Fibroblast of skin of left quadriceps (primary cell): ENCODE measurements at regions not wholly inside any gene's neighbourhood (a gene's known extent, or its start where the extent isn't known, plus 50 kb on each side); places are given as distances from the start of the nearest gene placed in this dataset.
"Not testable (repeated sequence)": the region's sequence is repeated elsewhere in the genome, so short reads cannot be mapped to it uniquely, and the experiment has no call there.

ENCODE experiments used
- DNase-seq, 2 experiments: peaks; one replicate each; pipeline ENCODE4 v3.0.0-alpha.2; 2013; ENCODE audit warnings: low read depth in 2 of 2

DNA sequence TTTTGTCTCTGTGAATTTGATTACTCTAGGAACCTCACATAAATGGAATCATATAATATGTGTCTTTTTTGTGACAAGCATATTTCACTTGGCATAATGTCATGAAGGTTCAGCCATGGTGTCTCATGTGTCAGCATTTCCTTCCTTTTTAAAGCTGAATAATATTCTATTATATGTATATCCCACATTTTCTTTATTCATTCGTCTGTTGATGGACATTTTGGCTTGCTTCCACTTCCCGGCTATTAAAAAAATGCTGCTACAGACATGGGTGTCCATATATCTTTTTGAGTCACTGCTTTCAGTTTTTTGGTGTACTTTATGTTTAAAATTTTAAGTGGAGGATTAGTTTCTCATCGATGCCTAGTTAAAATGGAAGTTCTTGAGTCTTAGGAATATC is 59.8 kb upstream of the C5orf63 start:
- DNase-seq = no peak

DNA sequence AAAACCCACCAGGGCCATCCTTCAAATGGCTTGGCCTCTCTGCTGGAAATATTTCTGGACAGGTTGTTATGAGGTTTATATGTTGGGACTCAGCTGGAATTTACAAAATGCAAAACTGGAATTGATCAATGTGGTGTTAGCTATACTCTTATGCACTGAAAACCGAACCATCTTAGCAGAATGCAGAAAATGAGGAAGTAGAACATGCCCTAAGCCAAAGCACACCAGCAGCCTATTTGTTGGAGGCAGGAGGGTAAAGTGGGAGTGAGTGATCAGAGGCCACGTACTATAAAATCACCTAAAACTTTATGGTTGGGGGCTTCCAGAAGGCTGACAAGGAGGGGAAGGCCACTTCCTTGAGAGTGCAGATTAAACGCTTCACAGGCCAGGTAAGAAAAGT is 63.6 kb upstream of the C5orf63 start:
- DNase-seq = no peak

DNA sequence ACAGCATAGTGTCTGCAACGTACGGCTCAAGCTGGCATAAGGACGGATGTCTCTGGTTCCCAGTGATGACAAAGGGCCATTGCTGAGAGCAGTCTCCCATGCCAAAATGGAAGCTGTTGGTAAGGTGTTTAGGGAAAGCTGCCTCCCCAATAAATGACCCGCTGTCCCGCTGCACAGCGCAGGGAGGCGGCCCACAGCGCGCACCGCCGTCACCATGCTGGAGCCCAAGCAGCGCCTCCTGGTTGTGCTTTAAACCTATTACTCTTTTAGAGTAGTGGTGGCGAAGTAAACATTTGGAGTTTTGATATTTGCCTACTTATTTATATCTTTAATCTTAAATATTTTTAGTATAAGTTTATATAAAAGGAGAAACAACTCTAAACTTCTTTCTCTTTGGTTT is 70.4 kb upstream of the C5orf63 start:
- DNase-seq = no peak

DNA sequence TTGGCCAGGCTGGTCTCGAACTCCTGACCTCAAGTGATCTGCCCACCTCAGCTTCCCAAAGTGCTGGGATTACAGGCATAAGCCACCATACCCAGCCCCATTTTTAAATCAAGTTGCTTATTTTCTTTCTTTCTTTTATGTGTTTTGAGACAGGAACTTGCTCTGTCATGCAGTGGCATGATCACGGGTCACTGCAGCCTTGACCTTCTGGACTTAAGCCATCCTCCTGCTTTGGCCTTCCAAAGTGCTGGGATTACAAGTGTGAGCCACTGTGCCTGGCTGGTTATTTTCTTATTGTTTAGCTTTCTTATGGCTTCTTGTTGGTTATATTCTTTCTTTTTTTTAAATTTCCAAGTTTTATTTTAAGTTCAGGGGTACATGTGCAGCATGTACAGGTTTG is 79.7 kb upstream of the C5orf63 start:
- DNase-seq = no peak

DNA sequence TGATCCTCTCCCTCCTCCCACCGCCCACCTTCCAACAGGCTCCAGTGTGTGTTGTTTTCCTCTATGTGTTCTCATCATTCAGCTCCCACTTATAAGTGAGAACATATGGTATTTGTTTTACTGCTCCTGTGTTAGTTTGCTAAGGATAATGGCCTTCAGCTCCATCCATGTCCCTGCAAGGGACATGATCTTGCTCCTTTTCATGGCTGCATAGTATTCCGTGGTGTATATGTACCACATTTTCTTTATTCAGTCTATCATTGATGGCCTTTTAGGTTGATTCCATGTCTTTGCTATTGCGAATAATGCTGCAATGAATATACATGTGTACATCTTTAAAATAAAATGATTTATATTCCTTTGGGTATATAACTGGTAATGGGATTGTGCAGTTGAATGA is 80.2 kb upstream of the C5orf63 start:
- no peak for DNase-seq

DNA sequence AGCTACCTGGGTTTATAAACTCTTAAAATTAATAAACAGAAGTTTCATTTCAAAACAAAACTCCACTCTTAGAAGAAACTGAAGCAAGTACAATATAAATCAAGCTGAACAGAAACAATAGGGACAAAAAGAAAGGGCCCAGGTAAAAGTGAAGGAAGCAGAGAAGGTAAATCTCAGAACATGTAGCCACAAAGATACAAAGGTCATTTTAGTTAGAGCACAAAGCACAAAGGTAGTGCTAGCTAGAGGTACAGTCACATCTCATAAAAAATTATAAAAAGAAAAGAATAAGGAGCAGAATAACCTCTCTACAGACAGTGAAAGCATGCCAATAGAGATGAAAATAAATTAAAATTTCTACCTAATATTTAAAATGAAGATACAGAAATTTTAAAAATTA is 90.4 kb upstream of the C5orf63 start:
- DNase-seq = no peak

DNA sequence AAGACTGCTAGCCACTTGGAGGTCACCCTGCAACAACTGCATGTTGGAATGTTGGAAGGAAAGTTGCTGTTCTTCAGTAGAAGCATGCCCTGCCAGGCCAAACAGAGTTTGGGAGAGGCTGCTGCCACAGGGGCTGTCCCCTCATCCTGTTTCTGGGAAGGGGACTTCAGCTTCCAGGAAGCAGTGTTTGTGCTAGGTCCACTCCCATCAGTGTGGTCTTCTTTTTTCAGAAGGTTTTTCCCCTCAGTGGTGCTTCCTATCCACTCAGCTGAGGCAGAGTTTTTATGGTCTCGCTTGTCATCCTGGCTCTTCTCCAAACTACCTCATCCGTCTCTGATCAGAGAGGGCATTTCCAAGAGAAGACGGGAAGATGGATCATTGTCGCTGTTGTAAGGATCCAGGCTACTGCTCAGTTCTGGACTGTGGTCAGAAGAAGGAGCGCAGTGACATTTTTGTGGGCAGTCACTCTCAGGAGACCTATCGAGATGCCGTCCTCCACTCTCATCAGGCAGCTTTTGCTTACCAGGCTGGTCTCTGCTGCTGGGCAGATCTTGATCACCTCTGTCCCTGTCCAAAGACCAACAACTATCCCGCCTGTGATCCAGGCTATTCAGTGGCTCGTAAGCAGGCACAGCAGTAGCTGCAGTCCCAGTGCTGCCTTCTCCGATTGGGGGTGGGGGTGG is 97.8 kb upstream of the C5orf63 start:
- DNase-seq = no peak

DNA sequence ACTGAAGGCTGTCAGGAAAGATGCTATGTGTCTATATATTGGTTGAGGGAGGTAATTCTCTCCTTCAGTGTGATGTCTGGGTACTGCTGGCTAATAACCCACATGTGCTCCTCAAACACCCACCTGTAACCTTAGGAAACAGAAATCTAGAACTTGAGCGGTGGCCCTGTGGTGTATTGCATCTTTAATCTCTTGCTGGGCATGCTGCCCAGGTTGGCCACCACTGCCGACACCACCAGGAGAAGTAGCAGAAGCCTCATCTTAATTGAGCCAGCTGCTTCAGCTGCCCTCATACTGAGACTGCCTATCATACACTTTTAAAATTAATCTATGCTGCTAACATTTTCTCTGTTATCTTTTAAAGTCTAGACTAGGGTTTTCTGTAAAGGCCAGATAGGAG is 103.5 kb upstream of the C5orf63 start:
- no peak for DNase-seq

DNA sequence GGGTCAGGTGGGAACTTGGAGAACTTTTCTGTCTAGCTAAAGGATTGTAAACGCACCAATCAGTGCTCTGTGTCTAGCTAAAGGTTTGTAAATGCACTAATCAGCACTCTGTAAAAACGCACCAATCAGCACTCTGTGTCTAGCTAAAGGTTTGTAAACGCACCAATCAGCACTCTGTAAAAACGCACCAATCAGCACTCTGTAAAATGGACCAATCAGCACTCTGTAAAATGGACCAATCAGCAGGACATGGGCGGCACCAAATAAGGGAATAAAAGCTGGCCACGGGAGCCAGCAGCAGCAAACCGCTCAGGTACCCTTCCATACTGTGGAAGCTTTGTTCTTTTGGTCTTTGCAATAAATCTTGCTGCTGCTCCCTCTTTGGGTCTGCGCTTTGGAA is 108.0 kb upstream of the MEGF10 start:
- DNase-seq = not testable (repeated sequence)

DNA sequence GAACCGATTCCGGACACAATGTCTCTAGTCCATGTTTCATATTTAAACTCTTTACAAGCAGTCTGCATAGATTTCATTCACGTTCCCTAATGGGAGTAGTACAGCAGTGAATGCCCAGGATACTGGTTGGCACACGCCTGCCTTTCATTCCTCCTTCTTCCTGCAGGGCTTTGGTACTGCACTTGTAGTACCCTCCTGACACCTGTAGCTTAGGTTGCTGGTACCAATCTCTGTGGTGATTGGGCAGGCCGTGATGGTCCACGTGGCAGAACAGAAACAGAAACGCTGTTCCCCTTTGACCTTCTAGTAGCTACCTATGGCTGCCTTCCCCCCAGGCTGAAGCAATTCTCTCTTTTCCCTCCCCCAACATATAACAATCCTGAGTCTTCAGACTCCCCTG is 107.3 kb upstream of the MEGF10 start:
- no peak for DNase-seq

DNA sequence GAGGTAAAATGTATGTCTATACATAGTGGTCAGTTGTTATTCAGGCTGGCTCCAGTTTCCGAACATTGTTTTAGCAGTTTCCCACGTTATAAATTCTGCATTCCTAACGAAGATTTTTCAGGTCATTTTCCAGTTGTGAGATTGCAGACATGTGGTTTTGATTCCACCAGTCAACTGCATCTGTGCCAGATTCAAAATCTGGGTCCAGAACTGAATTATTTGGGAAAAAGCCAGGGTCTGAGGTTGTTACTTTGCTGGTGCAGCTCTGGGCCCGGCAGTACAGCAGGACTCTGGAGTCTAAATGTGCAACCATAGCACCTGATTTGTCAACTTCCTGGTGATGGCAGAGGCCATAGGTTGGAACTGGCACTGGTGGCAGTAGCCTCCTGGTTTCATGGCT is 105.7 kb upstream of the MEGF10 start:
- peak in 1 of 2 experiments; percentile 19 for DNase-seq

DNA sequence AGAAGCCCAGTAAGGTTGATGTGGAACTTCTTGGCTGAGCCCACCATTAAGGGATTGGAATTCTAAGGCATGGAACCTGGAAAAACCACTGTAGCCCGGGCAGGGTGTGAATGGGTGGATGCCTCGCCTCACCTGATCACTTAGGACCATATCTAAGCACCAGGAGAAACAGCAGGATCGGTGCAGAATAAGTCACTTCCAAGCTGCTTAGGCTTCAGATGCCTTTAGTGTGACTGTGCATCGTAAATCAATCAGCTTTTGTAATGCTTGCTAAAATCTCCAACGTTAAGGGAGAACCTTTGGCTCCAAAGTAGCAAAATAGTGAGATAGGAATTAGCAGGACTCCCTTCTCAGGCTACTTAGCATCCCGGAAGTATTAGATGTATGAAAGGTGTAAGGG is 103.9 kb upstream of the MEGF10 start:
- no peak for DNase-seq

DNA sequence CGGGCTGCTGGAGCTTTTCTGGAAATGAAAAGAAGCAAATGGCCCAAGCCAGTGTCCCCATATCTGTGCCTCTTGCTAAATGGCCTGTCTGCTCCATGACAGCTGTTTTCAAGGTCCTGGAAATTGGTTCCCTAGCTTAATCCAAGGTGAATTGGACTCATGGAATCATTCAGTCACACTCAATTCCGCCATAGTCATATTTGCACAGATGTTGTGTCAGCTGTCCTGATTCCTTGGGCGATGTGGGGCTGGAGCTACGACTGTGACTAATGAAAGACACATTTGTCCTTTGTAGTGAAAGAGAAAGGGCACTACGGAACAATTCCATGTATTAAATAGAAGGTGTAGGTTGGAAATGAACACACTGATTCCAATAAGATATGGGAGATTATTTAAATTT is 102.9 kb upstream of the MEGF10 start:
- no peak for DNase-seq

DNA sequence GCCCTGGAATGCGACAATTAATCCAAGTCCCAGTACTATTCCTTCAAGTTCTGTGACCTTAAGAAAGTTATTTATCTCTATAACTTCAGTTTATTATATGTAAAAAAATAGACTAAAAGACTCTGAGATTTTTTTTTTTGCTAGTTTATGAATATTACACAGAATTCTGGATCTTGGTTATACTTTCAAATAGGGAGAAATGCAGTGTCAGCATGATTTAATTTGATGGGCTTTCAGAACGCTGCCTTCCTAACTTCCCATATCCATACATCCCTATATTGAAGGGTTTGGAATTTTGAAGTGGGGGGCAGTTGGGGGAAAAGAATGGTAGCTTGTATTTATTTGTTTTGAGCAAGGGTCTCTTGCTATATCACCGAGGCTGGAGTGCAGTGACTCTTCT is 98.4 kb upstream of the MEGF10 start:
- no peak for DNase-seq

DNA sequence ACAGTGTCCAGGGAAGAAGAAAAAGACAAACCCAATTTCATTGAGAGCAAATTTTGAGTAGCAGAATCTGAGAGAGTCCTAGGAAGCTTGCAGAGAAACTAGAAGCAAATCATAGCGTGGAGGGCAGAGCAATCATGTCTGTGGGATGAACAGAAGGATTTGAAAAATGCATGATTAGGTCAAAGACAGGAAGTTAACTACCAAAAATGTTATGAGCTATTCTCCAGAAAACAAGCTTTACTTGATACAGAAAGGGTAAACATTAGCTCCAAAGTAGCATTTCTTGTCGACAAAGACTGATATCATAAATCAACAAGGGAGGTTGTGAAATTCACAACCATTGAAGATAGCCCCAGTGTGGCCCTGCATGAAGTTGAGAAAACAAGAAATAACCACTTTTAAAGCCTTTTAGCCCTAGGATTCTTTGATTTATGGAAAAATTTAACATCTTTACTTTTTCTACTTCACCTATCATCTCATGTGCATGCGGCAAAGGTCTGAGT is 97.7 kb upstream of the MEGF10 start:
- no peak for DNase-seq

DNA sequence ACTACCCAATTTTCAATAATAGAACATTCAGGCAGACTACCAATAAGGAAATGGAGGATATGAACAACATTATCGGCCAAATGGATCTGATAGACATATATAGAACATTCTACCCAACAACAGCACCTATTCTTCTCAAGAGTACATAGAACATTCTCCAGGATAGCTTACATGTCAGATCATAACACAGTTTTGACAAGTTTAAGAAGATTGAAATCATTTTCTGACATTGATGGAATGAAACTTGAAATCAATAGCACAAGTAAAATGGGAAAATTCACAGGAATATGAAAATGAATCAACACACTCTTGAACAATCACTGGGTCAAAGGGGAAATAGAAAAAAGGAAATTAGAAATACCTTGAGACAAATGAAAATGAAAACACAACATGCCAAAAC is 94.6 kb upstream of the MEGF10 start:
- DNase-seq = no peak

DNA sequence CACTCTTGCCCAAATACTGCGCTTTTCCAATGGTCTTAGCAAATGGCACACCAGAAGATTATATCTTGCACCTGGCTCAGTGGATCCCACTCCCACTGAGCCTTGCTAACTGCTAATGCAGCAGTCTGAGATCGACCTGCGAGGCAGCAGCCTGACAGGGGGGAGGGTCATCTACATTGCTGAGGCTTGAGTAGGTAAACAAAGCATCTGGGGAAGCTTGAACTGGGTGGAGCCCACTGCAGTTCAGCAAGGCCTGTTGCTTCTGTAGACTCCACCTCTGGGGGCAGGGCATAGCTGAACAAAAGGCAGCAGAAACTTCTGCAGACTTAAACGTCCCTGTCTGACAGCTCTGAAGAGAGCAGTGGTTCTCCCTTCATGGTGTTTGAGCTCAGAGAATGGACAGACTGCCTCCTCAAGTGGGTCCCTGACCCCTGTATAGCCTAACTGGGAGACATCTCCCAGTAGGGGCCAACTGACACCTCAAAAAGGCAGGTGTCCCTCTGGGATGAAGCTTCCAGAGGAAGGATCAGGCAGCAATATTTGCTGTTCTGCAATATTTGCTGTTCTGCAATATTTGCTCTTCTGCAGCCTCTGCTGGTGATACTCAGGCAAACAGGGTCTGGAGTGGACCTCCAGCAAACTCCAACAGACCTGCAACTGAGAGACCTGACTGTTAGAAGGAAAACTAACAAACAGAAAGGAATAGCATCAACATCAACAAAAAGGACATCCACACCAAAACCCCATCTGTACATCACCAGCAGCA is 93.0 kb upstream of the MEGF10 start:
- not testable (repeated sequence) for DNase-seq

DNA sequence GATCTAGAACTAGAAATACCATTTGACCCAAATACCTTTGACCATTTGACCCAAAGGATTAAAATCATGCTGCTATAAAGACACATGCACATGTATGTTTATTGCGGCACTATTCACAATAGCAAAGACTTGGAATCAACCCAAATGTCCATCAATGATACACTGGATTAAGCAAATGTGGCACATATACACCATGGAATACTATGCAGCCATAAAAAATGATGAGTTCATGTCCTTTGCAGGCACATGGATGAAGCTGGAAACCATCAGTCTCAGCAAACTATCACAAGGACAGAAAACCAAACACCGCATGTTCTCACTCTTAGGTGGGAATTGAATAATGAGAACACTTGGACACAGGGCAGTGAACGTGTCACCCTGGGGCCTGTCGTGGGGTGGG is 87.9 kb upstream of the MEGF10 start:
- not testable (repeated sequence) for DNase-seq

DNA sequence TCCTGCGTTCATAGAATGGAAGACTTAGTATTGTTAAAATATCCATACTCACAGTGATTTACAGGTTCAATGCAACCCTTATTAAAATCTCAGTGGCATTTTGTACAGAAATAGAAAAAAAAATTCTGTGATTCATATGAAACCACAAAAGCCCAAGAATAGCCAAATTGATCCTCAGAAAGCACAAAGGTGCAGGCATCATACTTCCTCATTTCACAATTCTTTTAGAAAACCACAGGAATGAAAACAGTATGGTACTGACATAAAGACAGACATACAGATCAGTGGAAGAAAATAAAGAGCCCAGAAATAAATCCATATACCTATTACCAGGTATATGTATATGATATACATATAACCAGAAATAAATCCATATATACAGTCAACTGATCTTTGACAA is 86.8 kb upstream of the MEGF10 start:
- peak; percentile 46 to 47 for DNase-seq

DNA sequence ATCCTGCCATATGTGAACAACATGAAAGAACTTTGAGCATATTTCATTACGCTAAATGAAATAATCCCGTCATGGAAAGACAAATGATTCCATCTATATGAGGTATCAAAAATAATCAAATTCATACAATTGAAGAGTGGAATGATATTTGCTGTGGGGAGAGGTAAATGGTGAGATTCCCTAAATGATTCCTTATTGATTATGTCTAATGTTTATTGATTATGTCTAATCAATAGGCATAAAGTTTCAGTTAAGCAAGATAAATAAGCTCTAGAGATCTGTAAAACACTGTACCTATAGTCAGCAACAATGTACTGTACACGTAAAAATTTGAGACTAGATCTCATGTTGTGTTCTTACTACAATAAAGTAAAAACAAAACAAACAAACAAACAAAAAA is 85.4 kb upstream of the MEGF10 start:
- no peak for DNase-seq

DNA sequence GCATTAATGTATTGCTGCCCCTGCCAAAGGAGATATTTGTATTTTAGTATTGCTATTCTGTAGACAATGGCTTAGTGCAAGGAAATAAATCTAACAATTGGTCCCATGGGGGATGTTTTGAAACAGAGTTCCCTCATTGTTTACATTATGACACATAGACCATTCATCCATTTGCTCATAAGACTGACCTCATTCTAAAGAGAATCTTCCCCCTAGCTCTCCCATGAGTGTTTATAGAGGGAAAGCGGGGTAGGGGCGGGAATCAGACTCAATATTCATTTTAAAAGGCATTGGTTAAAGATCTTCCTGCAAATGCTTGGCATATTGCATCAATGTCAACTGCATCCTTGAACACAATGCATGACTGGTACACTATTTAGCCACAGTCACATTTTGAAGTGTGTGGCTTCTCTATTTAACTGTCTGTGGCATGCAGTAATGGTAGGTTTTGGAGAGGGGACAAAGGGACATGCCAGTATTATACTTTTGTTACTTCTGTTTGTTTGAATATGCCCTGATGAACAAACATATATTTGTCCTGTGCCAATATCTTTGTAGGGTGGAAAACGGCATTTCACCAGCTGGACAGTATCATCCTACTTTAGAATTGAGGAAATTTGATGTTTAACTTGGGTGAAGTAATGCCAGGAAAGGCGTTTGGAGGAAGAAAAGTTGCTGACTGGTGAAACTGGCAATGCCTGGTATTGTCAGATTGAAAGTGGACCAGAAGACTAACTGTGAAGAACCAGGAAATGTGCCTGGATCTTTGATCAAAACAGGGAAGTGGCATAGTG is 84.1 kb upstream of the MEGF10 start:
- peak; percentile 80 to 82 for DNase-seq

DNA sequence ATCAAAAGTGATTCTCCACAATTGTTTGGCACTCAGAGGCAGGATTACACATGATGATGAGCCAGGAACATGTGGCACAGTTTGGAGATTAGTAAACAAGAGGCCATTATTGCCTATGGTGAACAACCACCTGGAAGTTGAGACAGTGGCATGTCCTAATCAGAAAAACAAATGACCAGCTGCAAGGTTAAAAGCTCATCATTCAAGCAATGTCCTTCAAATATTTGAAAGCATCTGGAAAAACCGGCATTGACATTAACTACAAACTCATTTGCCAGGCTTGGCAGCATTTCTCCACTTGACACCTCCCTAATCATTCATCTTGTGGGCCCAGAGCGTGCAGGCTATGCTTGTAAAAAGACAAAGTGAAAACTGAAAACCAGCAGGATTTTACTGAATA is 80.6 kb upstream of the MEGF10 start:
- DNase-seq = no peak

DNA sequence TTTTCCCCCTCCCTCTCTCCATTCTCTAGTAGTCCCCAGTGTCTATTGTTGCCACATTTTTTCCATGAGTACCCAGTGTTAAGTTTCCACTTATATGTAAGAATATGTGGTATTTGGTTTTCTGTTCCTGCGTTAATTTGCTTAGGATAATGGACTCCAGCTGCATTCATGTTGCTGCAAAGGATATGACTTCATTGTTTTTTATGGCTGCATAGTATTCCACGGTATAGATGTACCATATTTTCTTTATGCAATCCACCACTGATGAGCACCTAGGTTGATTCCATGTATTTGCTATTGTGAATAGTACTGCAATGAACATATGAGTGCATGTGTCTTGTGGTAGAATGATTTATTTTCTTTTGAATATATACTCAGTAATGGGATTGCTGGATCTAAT is 77.4 kb upstream of the MEGF10 start:
- DNase-seq = no peak
